OCI-LY7 (cell line): ENCODE measurements at regions not wholly inside any gene's neighbourhood (a gene's known extent, or its start where the extent isn't known, plus 50 kb on each side); places are given as distances from the start of the nearest gene placed in this dataset.

Experiments
- BruUV-seq: library from RNA; stranded (reverse); fragments of 400-500 nt; replicated peaks from 2 replicates; lab custom pipeline; 2021; lab: Mats Ljungman, UMichigan
- CTCF ChIA-PET: fragments of 300-600 bp; sonication (Branson Sonifier 250); formaldehyde crosslinking; loops from one replicate; lab custom pipeline; 2022; ENCODE audit warnings: antibody characterized with exemption; ENCODE audit not compliant: unreplicated experiment; lab: Charles Lee
- POLR2A ChIA-PET: fragments of 300-600 bp; sonication (Branson Sonifier 250); formaldehyde crosslinking; loops from one replicate; lab custom pipeline; 2022; ENCODE audit warnings: antibody characterized with exemption; lab: Charles Lee
- DNase-seq: peaks from one replicate; pipeline ENCODE4 v3.0.0-alpha.2; 2015; ENCODE audit warnings: low spot score
- H2AFZ ChIP-seq: fragments of 200-600 bp; sonication (generic), shearing (Covaris generic); 2 replicates; pipeline ENCODE4 v1.6.1; 2014; ENCODE audit warnings: mild to moderate bottlenecking, antibody characterized with exemption, low read length, moderate library complexity
- H3K27ac ChIP-seq: fragments of 200-600 bp; sonication (generic); 2 replicates; pipeline ENCODE4 v1.5.1; 2014; ENCODE audit warnings: mixed run types, low read depth, mild to moderate bottlenecking, moderate library complexity, low read length, inconsistent platforms; ENCODE audit not compliant: poor library complexity, severe bottlenecking
- H3K36me3 ChIP-seq: fragments of 200-600 bp; sonication (generic); 2 replicates; pipeline ENCODE4 v1.6.1; 2014; ENCODE audit warnings: mild to moderate bottlenecking, antibody characterized with exemption, low read length, moderate library complexity, mixed read lengths; ENCODE audit not compliant: insufficient read depth
- H3K4me1 ChIP-seq: fragments of 200-600 bp; sonication (generic); 2 replicates; pipeline ENCODE4 v1.5.1; 2014; ENCODE audit warnings: mild to moderate bottlenecking, low read length; ENCODE audit not compliant: insufficient read depth, poor library complexity, severe bottlenecking
- H3K4me2 ChIP-seq: fragments of 200-600 bp; sonication (generic); 2 replicates; pipeline ENCODE4 v1.6.1; 2014; ENCODE audit warnings: mild to moderate bottlenecking, low read length
- H3K4me3 ChIP-seq: fragments of 200-600 bp; sonication (generic); 2 replicates; pipeline ENCODE4 v1.5.1; 2014; ENCODE audit warnings: mild to moderate bottlenecking, low read depth, low read length; ENCODE audit not compliant: poor library complexity, severe bottlenecking
- H3K79me2 ChIP-seq: fragments of 200-600 bp; sonication (generic); 2 replicates; pipeline ENCODE4 v1.6.1; 2016; ENCODE audit warnings: low read depth, mild to moderate bottlenecking, low read length, moderate library complexity, mixed read lengths; ENCODE audit not compliant: insufficient read depth
- H3K9me2 ChIP-seq: fragments of 200-600 bp; sonication (generic); 2 replicates; pipeline ENCODE4 v1.6.1; 2016; ENCODE audit warnings: mild to moderate bottlenecking, low read length, mixed read lengths; ENCODE audit not compliant: insufficient read depth
- H3K9me3 ChIP-seq: fragments of 200-600 bp; sonication (generic); 2 replicates; pipeline ENCODE4 v1.6.1; 2014; ENCODE audit warnings: mild to moderate bottlenecking, mixed run types, low read length, mixed read lengths
- H4K20me1 ChIP-seq: fragments of 200-600 bp; sonication (generic); 2 replicates; pipeline ENCODE4 v1.6.1; 2014; ENCODE audit warnings: mild to moderate bottlenecking, antibody characterized with exemption, low read length, moderate library complexity, mixed read lengths; ENCODE audit not compliant: insufficient read depth
- CTCF ChIP-seq: fragments of 200-600 bp; sonication (generic); conservative IDR thresholded peaks from 2 replicates; pipeline ENCODE4 v1.5.1; 2014; ENCODE audit warnings: mild to moderate bottlenecking, antibody characterized with exemption, low read length, moderate library complexity, mixed read lengths
- EZH2phosphoT487 ChIP-seq: fragments of 200-600 bp; sonication (generic); IDR thresholded peaks from 2 replicates; pipeline ENCODE4 v1.6.1; 2018; ENCODE audit warnings: low read depth, borderline replicate concordance, mild to moderate bottlenecking, mixed run types, antibody characterized with exemption, low read length, moderate library complexity, mixed read lengths
- intact Hi-C: fragments of 100-400 bp; cut with micrococcal nuclease; formaldehyde crosslinking; loops from one replicate; pipeline ENCODE4 v1.10.0; 2022; ENCODE audit not compliant: unreplicated experiment

- TF ChIP-seq EZH2phosphoT487 (no peak), CTCF (no peak)
- no peak for DNase-seq
- Histone ChIP-seq H3K9me3 (no peaks in the 10 kb centered on the region), H3K4me3 (no peak overlapping the region), H3K36me3 (no peaks in the 10 kb centered on the region), H3K79me2 (no peaks in the 10 kb centered on the region), H3K27ac (no peak overlapping the region), H3K9me2 (no peaks in the 10 kb centered on the region), H3K4me2 (no peak overlapping the region), H4K20me1 (no peaks in the 10 kb centered on the region), H3K4me1 (no peaks in the 10 kb centered on the region), H2AFZ (no peak overlapping the region)
- BruUV-seq: no TSS peak
- ChIA-PET CTCF (no interaction called here), POLR2A (no interaction called here)
- intact Hi-C loops: no loop called here
Measured at GRCh38 chr2:83640506-83640905, 818.6 kb downstream of the SUCLG1 start.

- no peak overlapping the region for H3K4me2 ChIP-seq
- no peak for TF ChIP-seq CTCF
- TF ChIP-seq EZH2phosphoT487: no peak
- H3K4me3 ChIP-seq: no peak overlapping the region
- no peak for DNase-seq
- no peaks in the 10 kb centered on the region for H3K9me3 ChIP-seq
- no peaks in the 10 kb centered on the region for H3K79me2 ChIP-seq
- POLR2A ChIA-PET: no interaction called here
- CTCF ChIA-PET: no interaction called here
- no peaks in the 10 kb centered on the region for H3K4me1 ChIP-seq
- no peak overlapping the region for H2AFZ ChIP-seq
- no peaks in the 10 kb centered on the region for H4K20me1 ChIP-seq
- H3K36me3 ChIP-seq: no peaks in the 10 kb centered on the region
- intact Hi-C loops: no loop called here
- no peaks in the 10 kb centered on the region for H3K9me2 ChIP-seq
- no peak overlapping the region for H3K27ac ChIP-seq
- no TSS peak for BruUV-seq
Measured at GRCh38 chr2:83633423-83633822, 825.7 kb downstream of the SUCLG1 start.

GRCh38 chr2:83630351-83630750 is 828.7 kb downstream of the SUCLG1 start:
- Histone ChIP-seq H4K20me1 (no peaks in the 10 kb centered on the region), H3K4me2 (no peak overlapping the region), H2AFZ (no peak overlapping the region), H3K9me3 (no peaks in the 10 kb centered on the region), H3K36me3 (no peaks in the 10 kb centered on the region), H3K9me2 (no peaks in the 10 kb centered on the region), H3K4me1 (no peaks in the 10 kb centered on the region), H3K79me2 (no peaks in the 10 kb centered on the region), H3K4me3 (no peak overlapping the region), H3K27ac (no peak overlapping the region)
- ChIA-PET CTCF (no interaction called here), POLR2A (no interaction called here)
- BruUV-seq: no TSS peak
- intact Hi-C loops: no loop called here
- no peak for DNase-seq
- no peak for TF ChIP-seq CTCF
- TF ChIP-seq EZH2phosphoT487: no peak
